HEK293 (cell line): ENCODE measurements at regions not wholly inside any gene's neighbourhood (a gene's known extent, or its start where the extent isn't known, plus 50 kb on each side); places are given as distances from the start of the nearest gene placed in this dataset.

Experiments used
- CTCF ChIA-PET: fragments of 350-600 bp; formaldehyde crosslinking; extraction: SDS; loops from one replicate; lab custom pipeline; 2021; ENCODE audit warnings: antibody characterized with exemption; lab: Yijun Ruan, JAX
- POLR2A ChIA-PET: fragments of 300-600 bp; formaldehyde crosslinking; extraction: SDS; loops from one replicate; lab custom pipeline; 2020; ENCODE audit warnings: antibody characterized with exemption, inconsistent platforms; lab: Yijun Ruan, JAX
- H3K27ac ChIP-seq: fragments of 200-500 bp; sonication (Bioruptor generic); 2 replicates; pipeline ENCODE4 v1.5.1; 2014; ENCODE audit warnings: low read depth, low read length, control low read depth, inconsistent platforms; ENCODE audit errors: extremely low read depth
- H3K36me3 ChIP-seq, 2 experiments: fragments of 200-500 bp in 1 of 2; sonication (Bioruptor generic) in 1 of 2; 1 replicate in 1 of 2; 2 replicates in 1 of 2; pipeline ENCODE4 v1.5.1; 2014 to 2017; ENCODE audit warnings: inconsistent platforms in 2 of 2, low read length in 2 of 2; ENCODE audit not compliant: control insufficient read depth in 2 of 2, insufficient read depth in 1 of 2
- H3K4me1 ChIP-seq: fragments of 200-500 bp; sonication (Bioruptor generic); 2 replicates; pipeline ENCODE4 v1.5.1; 2014; ENCODE audit warnings: mild to moderate bottlenecking, low read length, inconsistent platforms; ENCODE audit not compliant: control insufficient read depth, insufficient read depth
- H3K4me3 ChIP-seq: 2 replicates; pipeline ENCODE4 v1.5.1; 2011; ENCODE audit warnings: low read depth, mild to moderate bottlenecking, control low read depth, low read length, moderate library complexity
- H3K9me3 ChIP-seq: fragments of 200-500 bp; sonication (Bioruptor generic); 2 replicates; pipeline ENCODE4 v1.5.1; 2014; ENCODE audit warnings: low read depth, low read length, inconsistent platforms; ENCODE audit not compliant: control insufficient read depth, insufficient read depth
- SALL2 ChIP-seq: fragments of 450-650 bp; formaldehyde crosslinking; IDR thresholded peaks from 2 replicates; pipeline ENCODE4 v1.5.0; 2017; ENCODE audit warnings: missing biosample characterization, mild to moderate bottlenecking, missing genetic modification characterization, borderline replicate concordance
- SP2 ChIP-seq: fragments of 450-650 bp; formaldehyde crosslinking; IDR thresholded peaks from 2 replicates; pipeline ENCODE4 v1.5.1; 2016; ENCODE audit warnings: missing biosample characterization, missing genetic modification characterization
- ZFP41 ChIP-seq: fragments of 450-650 bp; formaldehyde crosslinking; IDR thresholded peaks from 2 replicates; pipeline ENCODE4 v1.5.1; 2016; ENCODE audit warnings: missing biosample characterization, missing genetic modification characterization, borderline replicate concordance
- ZNF114 ChIP-seq: fragments of 450-650 bp; formaldehyde crosslinking; IDR thresholded peaks from 2 replicates; pipeline ENCODE4 v1.5.0; 2017; ENCODE audit warnings: missing biosample characterization, missing genetic modification characterization
- ZNF138 ChIP-seq: fragments of 450-650 bp; formaldehyde crosslinking; IDR thresholded peaks from 2 replicates; pipeline ENCODE4 v1.5.1; 2016; ENCODE audit warnings: missing biosample characterization, missing genetic modification characterization, borderline replicate concordance
- ZNF157 ChIP-seq: fragments of 450-650 bp; formaldehyde crosslinking; IDR thresholded peaks from 2 replicates; pipeline ENCODE4 v1.5.1; 2016; ENCODE audit warnings: missing biosample characterization, missing genetic modification characterization
- ZNF169 ChIP-seq: fragments of 450-650 bp; formaldehyde crosslinking; IDR thresholded peaks from 2 replicates; pipeline ENCODE4 v1.5.1; 2016; ENCODE audit warnings: missing biosample characterization, missing genetic modification characterization
- ZNF274 ChIP-seq, 2 experiments: fragments of 200-500 bp in 1 of 2; fragments of 450-650 bp in 1 of 2; sonication (Bioruptor generic) in 1 of 2; formaldehyde crosslinking in 1 of 2; IDR thresholded peaks; 2 replicates each; pipeline versions ENCODE4 v1.5.1 to v1.6.1; 2014 to 2016; ENCODE audit warnings: borderline replicate concordance in 1 of 2, inconsistent platforms in 1 of 2, low read length in 1 of 2, missing biosample characterization in 1 of 2, missing genetic modification characterization in 1 of 2
- ZNF335 ChIP-seq: fragments of 450-650 bp; formaldehyde crosslinking; conservative IDR thresholded peaks from 2 replicates; pipeline ENCODE4 v1.5.1; 2016; ENCODE audit warnings: missing biosample characterization, missing genetic modification characterization
- ZNF416 ChIP-seq: fragments of 450-650 bp; formaldehyde crosslinking; IDR thresholded peaks from 2 replicates; pipeline ENCODE4 v1.5.1; 2016; ENCODE audit warnings: missing biosample characterization, missing genetic modification characterization
- ZNF558 ChIP-seq: fragments of 450-650 bp; formaldehyde crosslinking; IDR thresholded peaks from 2 replicates; pipeline ENCODE4 v1.5.1; 2016; ENCODE audit warnings: missing biosample characterization, missing genetic modification characterization
- ZNF843 ChIP-seq: fragments of 450-650 bp; formaldehyde crosslinking; IDR thresholded peaks from 2 replicates; pipeline ENCODE4 v1.5.1; 2016; ENCODE audit warnings: missing biosample characterization, missing genetic modification characterization
- TF ChIP-seq, protein P1 (sequence below): fragments of 450-650 bp; formaldehyde crosslinking; IDR thresholded peaks from 2 replicates; pipeline ENCODE4 v1.5.1; 2016; ENCODE audit warnings: missing biosample characterization, missing genetic modification characterization
- TF ChIP-seq, protein P2 (sequence below): fragments of 450-650 bp; formaldehyde crosslinking; IDR thresholded peaks from 2 replicates; pipeline ENCODE4 v1.5.1; 2016; ENCODE audit warnings: missing biosample characterization, missing genetic modification characterization
- TF ChIP-seq, protein P3 (sequence below): fragments of 450-650 bp; formaldehyde crosslinking; IDR thresholded peaks from 2 replicates; pipeline ENCODE4 v1.5.1; 2017; ENCODE audit warnings: missing biosample characterization, mild to moderate bottlenecking, missing genetic modification characterization, moderate library complexity
- TF ChIP-seq, protein P4 (sequence below): fragments of 450-650 bp; formaldehyde crosslinking; IDR thresholded peaks from 2 replicates; pipeline ENCODE4 v1.5.1; 2016; ENCODE audit warnings: missing biosample characterization, missing genetic modification characterization, low read depth
- TF ChIP-seq, protein P5 (sequence below): fragments of 450-650 bp; formaldehyde crosslinking; conservative IDR thresholded peaks from 2 replicates; pipeline ENCODE4 v1.5.1; 2016; ENCODE audit warnings: low read depth, missing biosample characterization, missing genetic modification characterization

DNA sequence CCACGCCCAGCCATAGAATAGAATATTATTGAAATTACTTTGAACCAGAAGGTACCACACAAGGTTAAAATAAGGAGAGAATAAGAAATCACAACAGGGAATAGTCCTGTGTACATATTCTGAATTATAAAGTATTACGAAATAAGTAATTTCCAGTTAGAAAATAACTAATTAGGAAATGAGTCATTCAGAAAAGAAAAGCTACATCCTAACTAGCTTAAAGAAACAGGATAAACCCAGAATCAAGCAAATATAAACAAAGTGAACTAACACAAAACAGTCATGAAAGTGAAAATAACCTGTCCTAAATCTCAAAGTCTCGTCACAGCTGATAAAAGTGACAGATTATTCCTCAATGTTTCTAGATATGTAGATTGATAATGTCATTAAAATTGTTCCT, 74.8 kb upstream of the NEBL start (continued):
- TF ChIP-seq, protein P1, sequence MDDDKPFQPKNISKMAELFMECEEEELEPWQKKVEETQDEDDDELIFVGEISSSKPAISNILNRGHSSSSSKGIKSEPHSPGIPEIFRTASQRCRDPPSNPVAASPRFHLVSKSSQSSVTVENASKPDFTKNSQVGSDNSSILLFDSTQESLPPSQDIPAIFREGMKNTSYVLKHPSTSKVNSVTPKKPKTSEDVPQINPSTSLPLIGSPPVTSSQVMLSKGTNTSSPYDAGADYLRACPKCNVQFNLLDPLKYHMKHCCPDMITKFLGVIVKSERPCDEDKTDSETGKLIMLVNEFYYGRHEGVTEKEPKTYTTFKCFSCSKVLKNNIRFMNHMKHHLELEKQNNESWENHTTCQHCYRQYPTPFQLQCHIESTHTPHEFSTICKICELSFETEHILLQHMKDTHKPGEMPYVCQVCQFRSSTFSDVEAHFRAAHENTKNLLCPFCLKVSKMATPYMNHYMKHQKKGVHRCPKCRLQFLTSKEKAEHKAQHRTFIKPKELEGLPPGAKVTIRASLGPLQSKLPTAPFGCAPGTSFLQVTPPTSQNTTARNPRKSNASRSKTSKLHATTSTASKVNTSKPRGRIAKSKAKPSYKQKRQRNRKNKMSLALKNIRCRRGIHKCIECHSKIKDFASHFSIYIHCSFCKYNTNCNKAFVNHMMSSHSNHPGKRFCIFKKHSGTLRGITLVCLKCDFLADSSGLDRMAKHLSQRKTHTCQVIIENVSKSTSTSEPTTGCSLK, result no peak
- TF ChIP-seq ZNF558 (tag by site-specific recombination), result no peak
- TF ChIP-seq, protein P2, sequence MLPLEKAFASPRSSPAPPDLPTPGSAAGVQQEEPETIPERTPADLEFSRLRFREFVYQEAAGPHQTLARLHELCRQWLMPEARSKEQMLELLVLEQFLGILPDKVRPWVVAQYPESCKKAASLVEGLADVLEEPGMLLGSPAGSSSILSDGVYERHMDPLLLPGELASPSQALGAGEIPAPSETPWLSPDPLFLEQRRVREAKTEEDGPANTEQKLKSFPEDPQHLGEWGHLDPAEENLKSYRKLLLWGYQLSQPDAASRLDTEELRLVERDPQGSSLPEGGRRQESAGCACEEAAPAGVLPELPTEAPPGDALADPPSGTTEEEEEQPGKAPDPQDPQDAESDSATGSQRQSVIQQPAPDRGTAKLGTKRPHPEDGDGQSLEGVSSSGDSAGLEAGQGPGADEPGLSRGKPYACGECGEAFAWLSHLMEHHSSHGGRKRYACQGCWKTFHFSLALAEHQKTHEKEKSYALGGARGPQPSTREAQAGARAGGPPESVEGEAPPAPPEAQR (tag by site-specific recombination), result no peak
- TF ChIP-seq, all 188 proteins: peak for 0

DNA sequence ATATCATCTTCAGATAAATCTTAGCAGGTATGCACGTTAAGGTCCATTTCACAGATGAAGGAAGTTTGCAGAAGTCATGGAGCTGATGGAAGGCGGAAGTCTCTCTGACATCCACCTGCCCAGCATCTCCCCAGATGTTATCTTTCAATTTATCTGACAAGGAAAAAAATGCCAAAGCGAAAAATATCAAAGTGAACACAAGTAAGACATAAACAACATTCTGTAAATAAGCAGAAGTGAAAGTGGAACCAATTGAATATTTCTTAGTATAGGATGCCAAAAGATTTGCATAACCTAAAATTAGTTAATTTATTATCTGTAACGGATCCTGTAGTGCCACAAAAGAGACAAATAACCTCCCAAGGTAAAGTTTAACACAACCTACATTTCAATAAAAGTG, 73.6 kb upstream of the NEBL start:
- ChIA-PET POLR2A (no interaction called here), CTCF (interaction anchor here (0.6 to 0.7 kb wide), 2 partner anchors 32 to 299 kb away, joined by 3 read pairs; no protein-coding TSS in a partner anchor)
- TF ChIP-seq ZNF416 (tag by site-specific recombination) (no peak), ZNF157 (tag by site-specific recombination) (no peak), ZNF274 (IDR thresholded peaks at IDR 0.05; ENCODE audit: low read length) (no peak), ZNF274 (tag by site-specific recombination; IDR thresholded peaks at IDR 0.05; ENCODE audit: borderline replicate concordance) (no peak), ZNF114 (tag by site-specific recombination) (no peak), SP2 (tag by site-specific recombination) (no peak), ZNF843 (tag by site-specific recombination) (no peak), ZNF169 (no peak), SALL2 (tag by site-specific recombination) (no peak), ZFP41 (tag by site-specific recombination) (no peak), ZNF138 (tag by site-specific recombination) (no peak), ZNF335 (tag by site-specific recombination) (no peak)
- TF ChIP-seq, protein P3, sequence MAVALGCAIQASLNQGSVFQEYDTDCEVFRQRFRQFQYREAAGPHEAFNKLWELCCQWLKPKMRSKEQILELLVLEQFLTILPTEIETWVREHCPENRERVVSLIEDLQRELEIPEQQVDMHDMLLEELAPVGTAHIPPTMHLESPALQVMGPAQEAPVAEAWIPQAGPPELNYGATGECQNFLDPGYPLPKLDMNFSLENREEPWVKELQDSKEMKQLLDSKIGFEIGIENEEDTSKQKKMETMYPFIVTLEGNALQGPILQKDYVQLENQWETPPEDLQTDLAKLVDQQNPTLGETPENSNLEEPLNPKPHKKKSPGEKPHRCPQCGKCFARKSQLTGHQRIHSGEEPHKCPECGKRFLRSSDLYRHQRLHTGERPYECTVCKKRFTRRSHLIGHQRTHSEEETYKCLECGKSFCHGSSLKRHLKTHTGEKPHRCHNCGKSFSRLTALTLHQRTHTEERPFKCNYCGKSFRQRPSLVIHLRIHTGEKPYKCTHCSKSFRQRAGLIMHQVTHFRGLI (tag by site-specific recombination), result no peak
- TF ChIP-seq, protein P4, sequence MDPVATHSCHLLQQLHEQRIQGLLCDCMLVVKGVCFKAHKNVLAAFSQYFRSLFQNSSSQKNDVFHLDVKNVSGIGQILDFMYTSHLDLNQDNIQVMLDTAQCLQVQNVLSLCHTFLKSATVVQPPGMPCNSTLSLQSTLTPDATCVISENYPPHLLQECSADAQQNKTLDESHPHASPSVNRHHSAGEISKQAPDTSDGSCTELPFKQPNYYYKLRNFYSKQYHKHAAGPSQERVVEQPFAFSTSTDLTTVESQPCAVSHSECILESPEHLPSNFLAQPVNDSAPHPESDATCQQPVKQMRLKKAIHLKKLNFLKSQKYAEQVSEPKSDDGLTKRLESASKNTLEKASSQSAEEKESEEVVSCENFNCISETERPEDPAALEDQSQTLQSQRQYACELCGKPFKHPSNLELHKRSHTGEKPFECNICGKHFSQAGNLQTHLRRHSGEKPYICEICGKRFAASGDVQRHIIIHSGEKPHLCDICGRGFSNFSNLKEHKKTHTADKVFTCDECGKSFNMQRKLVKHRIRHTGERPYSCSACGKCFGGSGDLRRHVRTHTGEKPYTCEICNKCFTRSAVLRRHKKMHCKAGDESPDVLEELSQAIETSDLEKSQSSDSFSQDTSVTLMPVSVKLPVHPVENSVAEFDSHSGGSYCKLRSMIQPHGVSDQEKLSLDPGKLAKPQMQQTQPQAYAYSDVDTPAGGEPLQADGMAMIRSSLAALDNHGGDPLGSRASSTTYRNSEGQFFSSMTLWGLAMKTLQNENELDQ (tag by site-specific recombination), result no peak
- TF ChIP-seq, protein P5, sequence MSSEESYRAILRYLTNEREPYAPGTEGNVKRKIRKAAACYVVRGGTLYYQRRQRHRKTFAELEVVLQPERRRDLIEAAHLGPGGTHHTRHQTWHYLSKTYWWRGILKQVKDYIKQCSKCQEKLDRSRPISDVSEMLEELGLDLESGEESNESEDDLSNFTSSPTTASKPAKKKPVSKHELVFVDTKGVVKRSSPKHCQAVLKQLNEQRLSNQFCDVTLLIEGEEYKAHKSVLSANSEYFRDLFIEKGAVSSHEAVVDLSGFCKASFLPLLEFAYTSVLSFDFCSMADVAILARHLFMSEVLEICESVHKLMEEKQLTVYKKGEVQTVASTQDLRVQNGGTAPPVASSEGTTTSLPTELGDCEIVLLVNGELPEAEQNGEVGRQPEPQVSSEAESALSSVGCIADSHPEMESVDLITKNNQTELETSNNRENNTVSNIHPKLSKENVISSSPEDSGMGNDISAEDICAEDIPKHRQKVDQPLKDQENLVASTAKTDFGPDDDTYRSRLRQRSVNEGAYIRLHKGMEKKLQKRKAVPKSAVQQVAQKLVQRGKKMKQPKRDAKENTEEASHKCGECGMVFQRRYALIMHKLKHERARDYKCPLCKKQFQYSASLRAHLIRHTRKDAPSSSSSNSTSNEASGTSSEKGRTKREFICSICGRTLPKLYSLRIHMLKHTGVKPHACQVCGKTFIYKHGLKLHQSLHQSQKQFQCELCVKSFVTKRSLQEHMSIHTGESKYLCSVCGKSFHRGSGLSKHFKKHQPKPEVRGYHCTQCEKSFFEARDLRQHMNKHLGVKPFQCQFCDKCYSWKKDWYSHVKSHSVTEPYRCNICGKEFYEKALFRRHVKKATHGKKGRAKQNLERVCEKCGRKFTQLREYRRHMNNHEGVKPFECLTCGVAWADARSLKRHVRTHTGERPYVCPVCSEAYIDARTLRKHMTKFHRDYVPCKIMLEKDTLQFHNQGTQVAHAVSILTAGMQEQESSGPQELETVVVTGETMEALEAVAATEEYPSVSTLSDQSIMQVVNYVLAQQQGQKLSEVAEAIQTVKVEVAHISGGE (tag by site-specific recombination), result no peak
- H3K9me3 ChIP-seq, result no peaks in the 10 kb centered on the region
- no peak overlapping the region for H3K27ac ChIP-seq
- H3K36me3 ChIP-seq, result no peaks in the 10 kb centered on the region
- H3K4me3 ChIP-seq, result no peak overlapping the region
- no peaks in the 10 kb centered on the region for H3K4me1 ChIP-seq
